Trophoblast cell (in vitro differentiated cells and primary cell): ENCODE measurements at regions not wholly inside any gene's neighbourhood (a gene's known extent, or its start where the extent isn't known, plus 50 kb on each side); places are given as distances from the start of the nearest gene placed in this dataset.

ENCODE experiments used
- DNase-seq, 2 donors: peaks; one replicate each; pipeline ENCODE4 v3.0.0-alpha.2; 2016
- H2AFZ ChIP-seq: 2 replicates; pipeline ENCODE4 v1.6.1; 2013; ENCODE audit warnings: low read length, moderate library complexity, mild to moderate bottlenecking; ENCODE audit not compliant: insufficient read depth, poor library complexity
- H2AK5ac ChIP-seq: 2 replicates; pipeline ENCODE4 v1.6.1; 2013; ENCODE audit warnings: mild to moderate bottlenecking, low read length
- H2BK120ac ChIP-seq: 2 replicates; pipeline ENCODE4 v1.6.1; 2013; ENCODE audit warnings: low read length, mild to moderate bottlenecking, moderate library complexity; ENCODE audit not compliant: insufficient read depth, poor library complexity
- H2BK12ac ChIP-seq: 2 replicates; pipeline ENCODE4 v1.6.1; 2013; ENCODE audit warnings: mild to moderate bottlenecking, low read length, moderate library complexity
- H2BK5ac ChIP-seq: 2 replicates; pipeline ENCODE4 v1.6.1; 2013; ENCODE audit warnings: low read length, low read depth, moderate library complexity, mild to moderate bottlenecking; ENCODE audit not compliant: poor library complexity
- H3K14ac ChIP-seq: 2 replicates; pipeline ENCODE4 v1.6.1; 2013; ENCODE audit warnings: mild to moderate bottlenecking, low read length
- H3K18ac ChIP-seq: 2 replicates; pipeline ENCODE4 v1.6.1; 2013; ENCODE audit warnings: mild to moderate bottlenecking, low read length
- H3K23ac ChIP-seq: 2 replicates; pipeline ENCODE4 v1.6.1; 2013; ENCODE audit warnings: low read length
- H3K27ac ChIP-seq: 2 replicates; pipeline ENCODE4 v1.5.1; 2013; ENCODE audit warnings: low read depth, mild to moderate bottlenecking, inconsistent platforms, low read length, moderate library complexity
- H3K27me3 ChIP-seq: 2 replicates; pipeline ENCODE4 v1.6.1; 2013; ENCODE audit warnings: inconsistent platforms, mild to moderate bottlenecking, low read length, moderate library complexity; ENCODE audit not compliant: insufficient read depth
- H3K36me3 ChIP-seq, 2 experiments: 1 replicate in 1 of 2; 2 replicates in 1 of 2; pipeline ENCODE4 v1.6.1; 2013; ENCODE audit warnings: low read length in 2 of 2, mild to moderate bottlenecking in 2 of 2, moderate library complexity in 1 of 2; ENCODE audit not compliant: insufficient read depth in 2 of 2, control insufficient read depth in 1 of 2
- H3K4ac ChIP-seq: 2 replicates; pipeline ENCODE4 v1.6.1; 2013; ENCODE audit warnings: low read depth, mild to moderate bottlenecking, low read length, moderate library complexity
- H3K4me1 ChIP-seq, 2 experiments: 1 replicate in 1 of 2; 2 replicates in 1 of 2; pipeline ENCODE4 v1.6.1; 2013; ENCODE audit warnings: low read length in 2 of 2, mild to moderate bottlenecking in 2 of 2, moderate library complexity in 1 of 2; ENCODE audit not compliant: insufficient read depth in 2 of 2, control insufficient read depth in 1 of 2
- H3K4me2 ChIP-seq: 2 replicates; pipeline ENCODE4 v1.6.1; 2013; ENCODE audit warnings: inconsistent platforms, mild to moderate bottlenecking, low read length, moderate library complexity
- H3K4me3 ChIP-seq: 2 replicates; pipeline ENCODE4 v1.5.1; 2013; ENCODE audit warnings: mild to moderate bottlenecking, low read depth, low read length, inconsistent platforms
- H3K79me1 ChIP-seq: one replicate; pipeline ENCODE4 v1.6.1; 2013; ENCODE audit warnings: low read length
- H3K79me2 ChIP-seq: 2 replicates; pipeline ENCODE4 v1.6.1; 2013; ENCODE audit warnings: low read length, mild to moderate bottlenecking; ENCODE audit not compliant: control insufficient read depth, insufficient read depth, poor library complexity
- H3K9ac ChIP-seq: 2 replicates; pipeline ENCODE4 v1.6.1; 2013; ENCODE audit warnings: mild to moderate bottlenecking, low read length
- H3K9me3 ChIP-seq: 2 replicates; pipeline ENCODE4 v1.6.1; 2013; ENCODE audit warnings: low read depth, mild to moderate bottlenecking, control low read depth, inconsistent platforms, low read length; ENCODE audit not compliant: insufficient read depth
- H4K12ac ChIP-seq: 2 replicates; pipeline ENCODE4 v1.6.1; 2013; ENCODE audit warnings: low read depth, mild to moderate bottlenecking, low read length, moderate library complexity
- H4K8ac ChIP-seq: 2 replicates; pipeline ENCODE4 v1.6.1; 2013; ENCODE audit warnings: low read depth, mild to moderate bottlenecking, low read length, moderate library complexity
- H4K91ac ChIP-seq: one replicate; pipeline ENCODE4 v1.6.1; 2013; ENCODE audit warnings: low read depth, mild to moderate bottlenecking, low read length, moderate library complexity
- WGBS: extraction: QIAGEN DNeasy Blood & Tissue Kit; methylation state at CpG from one replicate; pipeline ENCODE4 v1.1.7; 2013; ENCODE audit warnings: missing lambda C conversion rate; ENCODE audit not compliant: insufficient read length, insufficient coverage; ENCODE audit errors: extremely low coverage; 5-methylcytosine and 5-hydroxymethylcytosine counted together

GRCh38 chr4:185919107-185919506, 107.1 kb upstream of the SORBS2 start:
- H3K23ac ChIP-seq = no peak overlapping the region
- H3K9me3 ChIP-seq = no peaks in the 10 kb centered on the region
- DNase-seq = no peak
- no peak overlapping the region for H3K14ac ChIP-seq
- no peak overlapping the region for H2AFZ ChIP-seq
- no peaks in the 10 kb centered on the region for H3K79me2 ChIP-seq
- H3K18ac ChIP-seq = no peak overlapping the region
- no peak overlapping the region for H3K9ac ChIP-seq
- H3K4me2 ChIP-seq = no peak overlapping the region
- H3K4me1 ChIP-seq = peaks cover 6 to 10% of the 10 kb centered on the region in 2 experiments
- no peak overlapping the region for H3K4me3 ChIP-seq
- no peak overlapping the region for H3K27ac ChIP-seq
- H2BK12ac ChIP-seq = peak overlapping the region; percentile 73
- peaks cover 14% of the 10 kb centered on the region for H3K79me1 ChIP-seq
- no peak overlapping the region for H3K4ac ChIP-seq
- H4K91ac ChIP-seq = no peak overlapping the region
- H3K36me3 ChIP-seq = no peaks in the 10 kb centered on the region
- no peak overlapping the region for H2BK5ac ChIP-seq
- no peak overlapping the region for H2AK5ac ChIP-seq
- no peak overlapping the region for H4K12ac ChIP-seq
- peak overlapping the region; percentile 46 for H2BK120ac ChIP-seq
- no peaks in the 10 kb centered on the region for H3K27me3 ChIP-seq
- H4K8ac ChIP-seq = no peak overlapping the region
- no CpG with 5 or more reads among the region's 4 CpGs for WGBS

GRCh38 chr4:185920171-185920570, 108.2 kb upstream of the SORBS2 start:
- Histone ChIP-seq H3K23ac (no peak overlapping the region), H4K91ac (no peak overlapping the region), H3K27ac (peak overlapping the region; percentile 78), H3K14ac (no peak overlapping the region), H3K4ac (no peak overlapping the region), H3K27me3 (no peaks in the 10 kb centered on the region), H2BK12ac (no peak overlapping the region), H2BK120ac (no peak overlapping the region), H2BK5ac (no peak overlapping the region), H2AK5ac (no peak overlapping the region), H4K8ac (no peak overlapping the region), H3K4me3 (no peak overlapping the region), H3K18ac (no peak overlapping the region), H2AFZ (no peak overlapping the region), H3K4me2 (no peak overlapping the region), H4K12ac (no peak overlapping the region), H3K79me2 (no peaks in the 10 kb centered on the region), H3K36me3 (no peaks in the 10 kb centered on the region), H3K4me1 (peaks cover 6 to 10% of the 10 kb centered on the region in 2 experiments), H3K9ac (no peak overlapping the region), H3K9me3 (no peaks in the 10 kb centered on the region), H3K79me1 (peaks cover 14% of the 10 kb centered on the region)
- no CpG with 5 or more reads among the region's 6 CpGs for WGBS
- no peak for DNase-seq

- Histone ChIP-seq H3K27me3 (no peaks in the 10 kb centered on the region), H3K36me3 (no peaks in the 10 kb centered on the region), H3K79me2 (no peaks in the 10 kb centered on the region), H2BK12ac (peak overlapping the region; percentile 80), H4K91ac (peak overlapping the region; percentile 93), H3K27ac (peak overlapping the region; percentile 61), H4K8ac (peak overlapping the region; percentile 84), H3K4ac (no peak overlapping the region), H3K18ac (no peak overlapping the region), H4K12ac (no peak overlapping the region), H3K79me1 (peaks cover 13% of the 10 kb centered on the region), H3K4me1 (peaks cover 7 to 12% of the 10 kb centered on the region in 2 experiments), H3K9ac (no peak overlapping the region), H3K14ac (peak overlapping the region; percentile 49), H3K4me3 (no peak overlapping the region), H3K9me3 (no peaks in the 10 kb centered on the region), H2AK5ac (peak overlapping the region; percentile 18), H2BK5ac (peak overlapping the region; percentile 86), H3K23ac (no peak overlapping the region), H3K4me2 (no peak overlapping the region), H2AFZ (no peak overlapping the region), H2BK120ac (peak overlapping the region; percentile 88)
- no CpG with 5 or more reads among the region's 10 CpGs for WGBS
- no peak for DNase-seq
Observed at GRCh38 chr4:185920691-185921260, 108.8 kb upstream of the SORBS2 start.

- WGBS = no CpG with 5 or more reads among the region's 9 CpGs
- H3K14ac ChIP-seq = peak overlapping the region; percentile 70
- no peak overlapping the region for H4K8ac ChIP-seq
- H3K4me1 ChIP-seq = peaks cover 10 to 16% of the 10 kb centered on the region in 2 experiments
- H4K91ac ChIP-seq = peak overlapping the region; percentile 93
- no peaks in the 10 kb centered on the region for H3K36me3 ChIP-seq
- H3K9me3 ChIP-seq = peaks cover 2% of the 10 kb centered on the region
- peaks cover 11% of the 10 kb centered on the region for H3K79me1 ChIP-seq
- DNase-seq = no peak
- peak overlapping the region; percentile 37 for H2AFZ ChIP-seq
- H3K23ac ChIP-seq = no peak overlapping the region
- H3K27me3 ChIP-seq = no peaks in the 10 kb centered on the region
- H3K79me2 ChIP-seq = no peaks in the 10 kb centered on the region
- H2AK5ac ChIP-seq = no peak overlapping the region
- no peak overlapping the region for H4K12ac ChIP-seq
- H3K9ac ChIP-seq = no peak overlapping the region
- no peak overlapping the region for H3K4me2 ChIP-seq
- peak overlapping the region; percentile 56 for H3K18ac ChIP-seq
- H2BK5ac ChIP-seq = peak overlapping the region; percentile 75
- H3K4me3 ChIP-seq = no peak overlapping the region
- H2BK120ac ChIP-seq = peak overlapping the region; percentile 88
- H2BK12ac ChIP-seq = peak overlapping the region; percentile 88
- no peak overlapping the region for H3K4ac ChIP-seq
- peak overlapping the region; percentile 86 for H3K27ac ChIP-seq
Observed at GRCh38 chr4:185921583-185922555, 109.9 kb upstream of the SORBS2 start.
